IPS DF 4.7 (cell line): ENCODE measurements at regions not wholly inside any gene's neighbourhood (a gene's known extent, or its start where the extent isn't known, plus 50 kb on each side); places are given as distances from the start of the nearest gene placed in this dataset.
"Not testable (repeated sequence)": the region's sequence is repeated elsewhere in the genome, so short reads cannot be mapped to it uniquely, and the experiment has no call there.

Experiments
- DNase-seq: peaks from one replicate; pipeline ENCODE4 v3.0.0-alpha.2; 2013; ENCODE audit warnings: low spot score; ENCODE audit errors: extremely low read depth

- no peak for DNase-seq
Measured at GRCh38 chr1:177646757-177647730, 322.8 kb downstream of the SEC16B start.

GRCh38 chr1:177645491-177646190, 324.2 kb downstream of the SEC16B start:
- no peak for DNase-seq

GRCh38 chr1:177640687-177641086, 329.2 kb downstream of the SEC16B start:
- DNase-seq, result no peak

GRCh38 chr1:177634151-177634550, 335.7 kb downstream of the SEC16B start:
- DNase-seq, result not testable (repeated sequence)

GRCh38 chr1:177632923-177633615, 336.8 kb downstream of the SEC16B start:
- DNase-seq, result no peak

GRCh38 chr1:177631770-177632169, 338.1 kb downstream of the SEC16B start:
- no peak for DNase-seq

- DNase-seq, result no peak
Measured at GRCh38 chr1:177629526-177629925, 340.3 kb downstream of the SEC16B start.

GRCh38 chr1:177627148-177627910, 342.5 kb downstream of the SEC16B start:
- DNase-seq, result no peak

- no peak for DNase-seq
Measured at GRCh38 chr1:177620636-177621190, 349.1 kb downstream of the SEC16B start.

GRCh38 chr1:177615251-177615650, 354.6 kb downstream of the SEC16B start:
- DNase-seq, result no peak

GRCh38 chr1:177611402-177611801, 358.5 kb downstream of the SEC16B start:
- no peak for DNase-seq

- no peak for DNase-seq
Measured at GRCh38 chr1:177609953-177610352, 359.9 kb downstream of the SEC16B start.

- DNase-seq, result no peak
Measured at GRCh38 chr1:177600936-177601335, 368.9 kb downstream of the SEC16B start.

- DNase-seq, result no peak
Measured at GRCh38 chr1:177600321-177600720, 369.5 kb downstream of the SEC16B start.

- DNase-seq, result no peak
Measured at GRCh38 chr1:177597393-177597792, 372.5 kb downstream of the SEC16B start.

GRCh38 chr1:177596485-177596884, 373.4 kb downstream of the SEC16B start:
- DNase-seq, result no peak

- DNase-seq, result no peak
Measured at GRCh38 chr1:177593105-177593504, 376.8 kb downstream of the SEC16B start.

- no peak for DNase-seq
Measured at GRCh38 chr1:177592624-177593023, 377.2 kb downstream of the SEC16B start.

- DNase-seq, result no peak
Measured at GRCh38 chr1:177591155-177591554, 378.7 kb downstream of the SEC16B start.

GRCh38 chr1:177589166-177589565, 380.7 kb downstream of the SEC16B start:
- no peak for DNase-seq

GRCh38 chr1:177586429-177586828, 383.4 kb downstream of the SEC16B start:
- DNase-seq, result no peak
